ENCODE measurements at regions not wholly inside any gene's neighbourhood (a gene's known extent, or its start where the extent isn't known, plus 50 kb on each side); places are given as distances from the start of the nearest gene placed in this dataset.

DNA sequence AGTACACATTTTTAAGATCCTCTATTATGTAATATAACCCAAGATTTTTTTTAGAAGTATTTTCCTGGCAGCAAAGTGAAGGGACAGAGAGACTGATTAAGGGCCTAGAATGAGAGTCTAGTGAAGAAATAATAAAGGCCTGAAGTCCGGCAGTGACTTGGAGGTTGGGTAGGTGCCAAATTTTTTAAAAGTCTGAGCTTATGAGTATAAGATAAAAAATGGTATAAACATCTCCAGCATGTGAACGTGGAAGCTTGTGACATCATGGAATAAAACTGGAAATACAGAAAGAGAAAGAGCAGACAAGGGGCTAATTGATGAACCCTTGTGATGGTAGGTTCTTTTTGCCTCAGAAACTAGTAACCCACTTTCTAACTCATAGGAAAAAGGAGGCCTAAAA is 174.6 kb downstream of the SUCLA2 start:
- DNase-seq (ENCODE audit: low read depth) = no peak

DNA sequence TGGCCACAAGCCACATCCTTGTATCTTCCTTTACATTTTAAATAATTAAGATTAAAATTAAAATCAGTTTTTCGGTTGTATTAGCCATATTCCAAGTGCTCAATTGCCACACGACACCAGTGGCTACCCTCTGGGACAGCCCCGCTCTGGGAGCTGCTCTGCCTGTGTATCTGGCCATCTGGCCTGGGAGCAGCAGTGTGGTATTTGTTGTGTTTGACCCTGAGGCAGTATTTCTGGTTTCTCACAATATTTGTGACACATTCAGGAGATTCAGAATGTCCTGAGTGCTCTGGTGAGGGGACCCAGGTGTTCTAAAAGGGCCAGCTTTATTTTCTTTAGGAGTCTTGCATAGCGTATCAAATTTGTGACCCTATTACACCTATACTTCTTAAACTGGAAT is 179.0 kb downstream of the SUCLA2 start:
- DNase-seq (ENCODE audit: low read depth) = no peak

DNA sequence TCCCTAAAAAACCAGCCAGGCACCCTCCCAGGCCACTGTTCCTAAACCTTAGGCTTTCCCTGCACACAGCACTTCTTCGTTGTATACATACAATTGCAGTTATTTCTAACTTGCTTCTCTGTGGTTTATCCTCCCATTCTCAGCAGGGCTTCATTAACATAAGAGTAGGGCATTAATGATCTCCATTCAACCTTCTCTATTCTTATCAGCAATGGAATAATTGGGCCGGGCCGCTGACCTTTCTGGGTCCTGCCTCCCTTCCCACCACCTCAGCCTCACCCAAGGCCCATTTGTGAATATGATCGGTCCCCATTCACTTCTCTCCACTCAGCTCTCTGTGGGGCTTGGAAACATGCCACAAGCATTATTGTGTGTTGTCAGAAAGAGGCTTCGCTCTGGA is 184.2 kb downstream of the SUCLA2 start:
- DNase-seq (ENCODE audit: low read depth) = no peak

DNA sequence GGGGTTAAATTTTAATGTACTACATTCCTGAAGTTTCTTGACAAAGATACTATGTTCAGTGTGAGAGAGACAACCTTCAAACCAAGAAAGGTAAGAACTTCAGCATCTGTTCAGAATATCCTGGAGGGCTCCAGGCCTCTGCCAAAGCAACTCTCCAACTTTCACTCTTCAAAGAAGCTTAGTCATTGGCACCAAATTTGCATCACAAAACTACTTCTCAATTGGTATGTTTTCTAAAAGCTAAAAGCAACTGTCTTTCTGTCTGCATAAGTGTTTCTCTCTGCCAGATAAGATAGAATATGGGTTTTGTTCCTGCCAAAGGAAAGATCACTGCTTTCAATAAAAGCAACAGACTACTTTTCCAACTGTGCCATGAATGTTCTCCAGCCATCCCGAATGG is 187.4 kb downstream of the SUCLA2 start:
- DNase-seq (ENCODE audit: low read depth) = no peak

DNA sequence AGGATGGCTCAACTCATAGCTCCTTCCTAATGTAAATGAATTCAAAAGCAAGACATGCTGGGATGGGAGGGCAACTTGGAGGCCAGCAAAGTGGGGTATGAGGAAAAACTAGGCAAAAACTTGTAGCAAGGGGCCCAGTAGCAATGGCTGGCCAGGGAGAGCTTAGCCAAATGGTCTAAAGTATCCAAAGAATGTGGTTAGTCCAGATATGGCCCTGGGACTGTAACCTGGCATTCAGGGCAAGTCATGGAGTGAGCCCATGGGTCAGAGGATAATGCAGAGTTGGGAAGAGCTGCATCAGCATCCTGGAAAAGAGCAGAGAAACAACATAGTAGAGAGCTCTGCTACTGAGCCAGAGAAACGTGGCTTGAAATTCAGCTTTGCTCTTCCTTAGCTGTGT is 191.7 kb downstream of the SUCLA2 start:
- no peak for DNase-seq (ENCODE audit: low read depth)

DNA sequence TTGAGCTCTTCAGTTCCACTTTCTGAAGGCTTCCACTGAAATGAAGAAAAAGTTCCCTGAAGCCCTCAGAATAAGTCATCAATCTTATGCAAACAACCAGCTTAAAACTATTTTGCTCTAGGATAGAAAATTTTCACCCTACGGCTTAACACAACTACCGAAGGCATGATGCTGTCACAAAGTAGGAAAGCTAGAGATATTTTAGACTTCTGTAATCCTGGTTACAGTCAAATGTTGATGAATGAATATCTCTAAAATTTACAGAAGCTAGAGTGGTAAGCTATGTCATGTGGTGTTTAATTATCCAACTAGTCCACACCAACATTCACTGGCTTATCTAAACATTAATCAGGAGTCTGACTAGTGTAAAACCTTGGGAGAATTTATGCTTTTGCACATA is 197.9 kb downstream of the SUCLA2 start:
- DNase-seq (ENCODE audit: low read depth) = peak; percentile 45

DNA sequence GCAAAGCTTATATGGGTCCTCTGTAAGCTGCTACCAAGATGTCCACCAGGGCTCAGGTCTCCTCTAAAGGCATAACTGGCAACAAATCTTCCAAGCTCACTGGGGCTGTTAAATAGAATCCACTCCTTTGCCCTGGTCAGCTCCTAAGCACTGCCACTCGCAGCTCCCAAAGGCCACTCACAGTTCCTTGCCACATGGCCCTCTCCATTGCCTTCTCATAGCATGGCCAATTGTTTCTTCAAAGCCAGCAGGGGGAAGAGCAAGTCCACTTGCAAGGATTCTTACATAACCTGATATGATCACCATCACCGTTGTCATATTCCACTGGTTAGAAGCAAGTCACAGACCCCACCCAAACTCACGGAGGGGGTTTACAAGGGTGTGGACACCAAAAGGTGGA is 199.5 kb downstream of the SUCLA2 start:
- no peak for DNase-seq (ENCODE audit: low read depth)

DNA sequence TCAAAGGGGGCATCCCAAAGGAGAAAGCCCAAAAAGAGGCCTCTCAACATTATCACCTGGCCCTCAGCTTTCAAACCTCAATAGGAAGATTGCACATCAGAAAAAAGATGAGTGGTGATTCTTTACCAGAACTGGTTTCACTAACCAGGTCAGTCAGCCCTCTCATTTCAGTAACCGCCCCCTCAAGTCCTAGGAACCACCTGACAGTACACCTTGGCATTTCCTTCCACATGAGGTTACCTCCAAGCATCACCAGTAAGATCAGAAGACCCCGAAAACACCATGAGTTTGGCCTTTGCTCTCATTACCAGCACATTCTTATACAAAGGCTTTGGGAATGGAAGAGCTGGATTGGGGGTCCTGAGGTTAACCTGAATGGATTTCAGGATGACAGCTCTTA is 200.5 kb downstream of the SUCLA2 start:
- DNase-seq (ENCODE audit: low read depth) = no peak

DNA sequence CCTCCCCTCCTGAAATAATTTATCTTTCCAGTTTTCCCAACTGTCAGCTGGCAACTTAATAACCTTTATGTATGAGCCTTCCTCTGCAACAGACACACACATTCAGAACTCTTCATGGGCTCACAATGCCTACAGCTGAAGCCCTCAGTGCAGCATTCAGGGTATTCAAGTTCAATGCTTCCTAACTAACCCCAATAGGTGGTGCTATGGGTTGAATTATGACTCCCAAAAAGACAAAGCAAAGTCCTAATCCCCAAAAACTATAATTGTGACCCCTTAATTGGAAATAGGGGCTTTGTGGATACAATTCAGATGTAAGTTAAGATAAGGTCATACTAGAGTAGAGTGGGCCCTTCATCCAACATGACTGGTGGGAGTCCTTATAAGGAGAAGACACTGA is 202.2 kb downstream of the SUCLA2 start:
- DNase-seq (ENCODE audit: low read depth) = peak; percentile 33

DNA sequence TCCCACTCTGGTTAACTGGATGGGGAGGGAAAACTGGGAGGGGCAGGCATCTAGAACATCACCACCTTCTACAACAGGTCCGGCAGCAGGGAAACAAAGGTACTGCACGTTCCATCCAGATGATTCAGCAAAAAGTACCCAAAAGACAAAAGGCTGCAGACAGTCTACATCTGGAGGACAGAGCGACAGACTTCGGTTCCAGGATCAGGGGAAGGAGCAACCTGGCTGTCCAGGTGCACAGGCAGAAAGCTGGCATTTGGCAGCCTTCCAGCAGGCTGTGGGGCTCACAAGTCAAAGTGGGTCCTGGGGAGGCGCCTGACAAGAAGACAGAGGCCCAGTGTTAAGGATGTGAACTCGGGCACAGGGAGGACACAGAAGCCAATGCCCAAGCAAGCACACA is 202.9 kb downstream of the SUCLA2 start:
- no peak for DNase-seq (ENCODE audit: low read depth)

DNA sequence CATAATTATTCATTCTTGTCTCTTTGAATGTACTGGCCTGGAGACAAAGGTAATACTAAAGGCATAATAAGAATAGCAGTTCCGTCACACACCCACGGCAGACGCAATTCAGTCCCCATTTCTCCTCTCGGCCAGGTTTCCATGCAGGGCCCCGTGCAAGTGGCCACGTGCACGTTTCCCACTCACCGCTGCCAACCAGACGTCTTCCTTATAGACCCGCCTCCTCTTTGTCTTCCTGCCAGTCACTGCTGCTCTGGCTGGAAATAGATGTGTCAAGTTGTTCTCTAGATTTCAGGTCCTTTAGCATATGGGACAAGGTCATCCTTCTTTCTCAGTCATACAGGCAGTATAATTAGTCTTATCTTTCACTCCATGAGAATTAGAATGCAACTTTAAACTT is 204.3 kb downstream of the SUCLA2 start:
- DNase-seq (ENCODE audit: low read depth) = no peak

DNA sequence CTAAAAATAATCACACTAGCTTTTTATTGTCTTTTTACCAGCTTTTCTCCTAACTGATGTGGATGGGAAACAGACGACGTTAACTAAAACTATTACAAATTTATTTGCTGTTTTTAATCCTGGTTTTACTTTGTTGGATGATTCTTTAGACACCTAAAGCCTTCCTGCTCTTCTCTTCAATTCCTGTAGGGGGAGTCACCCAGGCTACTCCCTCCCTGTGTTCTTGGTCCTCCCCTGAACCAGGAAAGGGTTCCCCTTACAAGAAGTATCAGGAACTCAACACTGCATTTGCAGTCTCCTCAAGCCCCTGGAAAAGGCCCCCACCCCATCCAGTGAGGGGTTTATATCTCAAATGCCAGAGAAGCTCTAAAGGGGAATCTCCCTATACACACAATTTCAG is 206.1 kb downstream of the SUCLA2 start:
- peak; percentile 1 for DNase-seq (ENCODE audit: low read depth)

DNA sequence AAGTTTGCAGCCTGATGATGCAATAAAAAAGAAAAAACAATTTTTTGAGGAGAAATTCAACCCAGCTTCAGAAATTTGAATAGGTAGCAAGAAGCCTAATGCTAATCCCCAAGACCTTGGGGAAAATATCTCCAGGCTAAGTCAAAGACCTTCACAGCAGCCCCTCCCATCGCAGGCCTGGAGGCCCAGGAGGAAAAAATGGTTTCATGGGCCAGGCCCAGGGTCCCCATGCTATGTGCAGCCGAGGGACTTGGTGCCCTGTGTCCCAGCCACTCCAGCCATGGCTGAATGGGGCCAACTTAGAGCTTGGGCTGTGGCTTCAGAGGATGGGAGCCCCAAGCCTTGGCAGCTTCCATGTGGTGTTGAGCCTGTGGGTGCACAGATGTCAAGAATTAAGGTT is 210.3 kb downstream of the SUCLA2 start:
- no peak for DNase-seq (ENCODE audit: low read depth)

DNA sequence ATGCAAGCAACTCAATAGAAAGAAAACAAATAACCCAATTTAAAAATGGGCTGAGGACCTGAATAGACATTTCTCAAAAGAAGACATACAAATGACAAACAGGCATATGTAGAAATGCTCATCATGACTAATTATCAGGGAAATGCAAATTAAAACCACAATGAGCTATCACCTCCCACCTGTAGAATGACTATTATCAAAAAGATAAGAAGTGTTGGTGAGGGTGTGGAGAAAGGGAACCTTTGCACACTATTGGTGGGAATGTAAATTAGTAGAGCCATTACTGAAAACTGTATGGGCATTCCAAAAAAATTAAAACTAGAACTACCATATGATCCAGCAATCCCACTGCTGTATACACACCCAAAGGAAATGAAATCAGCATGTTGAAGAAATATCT is 212.2 kb downstream of the SUCLA2 start:
- DNase-seq (ENCODE audit: low read depth) = no peak

DNA sequence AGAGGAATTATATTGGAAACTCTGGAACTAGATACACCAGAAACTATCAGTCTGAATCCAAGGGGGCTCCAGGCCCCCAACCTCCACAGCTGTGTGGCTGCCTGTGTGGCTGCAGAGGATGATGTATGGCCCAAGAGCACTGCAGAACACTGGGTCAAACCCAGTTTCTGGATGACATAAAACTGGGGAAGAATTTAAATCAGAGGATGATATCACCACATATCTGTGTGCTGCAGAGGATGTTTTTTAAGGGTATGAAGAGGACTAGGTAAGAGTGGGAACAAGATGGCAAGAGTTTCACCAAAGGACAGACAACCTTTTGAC is 226.4 kb downstream of the SUCLA2 start:
- no peak for DNase-seq (ENCODE audit: low read depth)

DNA sequence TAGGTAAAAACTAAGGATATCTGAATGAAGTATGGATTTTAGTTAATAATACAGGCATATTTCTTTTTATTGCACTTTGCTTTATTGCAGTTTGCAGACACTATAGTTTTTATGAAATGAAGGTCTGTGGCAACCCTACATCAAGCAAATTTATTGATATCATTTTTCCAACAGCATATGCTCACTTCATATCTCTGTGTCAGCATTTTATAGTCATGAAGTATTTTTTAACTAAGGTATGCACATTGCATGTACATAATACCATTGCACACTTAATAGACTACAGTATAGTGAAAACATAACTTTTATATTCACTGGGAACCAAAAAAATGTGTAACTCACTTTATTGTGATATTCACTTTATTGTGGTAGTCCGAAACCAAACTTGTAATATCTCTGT is 236.3 kb downstream of the SUCLA2 start:
- DNase-seq (ENCODE audit: low read depth) = no peak

DNA sequence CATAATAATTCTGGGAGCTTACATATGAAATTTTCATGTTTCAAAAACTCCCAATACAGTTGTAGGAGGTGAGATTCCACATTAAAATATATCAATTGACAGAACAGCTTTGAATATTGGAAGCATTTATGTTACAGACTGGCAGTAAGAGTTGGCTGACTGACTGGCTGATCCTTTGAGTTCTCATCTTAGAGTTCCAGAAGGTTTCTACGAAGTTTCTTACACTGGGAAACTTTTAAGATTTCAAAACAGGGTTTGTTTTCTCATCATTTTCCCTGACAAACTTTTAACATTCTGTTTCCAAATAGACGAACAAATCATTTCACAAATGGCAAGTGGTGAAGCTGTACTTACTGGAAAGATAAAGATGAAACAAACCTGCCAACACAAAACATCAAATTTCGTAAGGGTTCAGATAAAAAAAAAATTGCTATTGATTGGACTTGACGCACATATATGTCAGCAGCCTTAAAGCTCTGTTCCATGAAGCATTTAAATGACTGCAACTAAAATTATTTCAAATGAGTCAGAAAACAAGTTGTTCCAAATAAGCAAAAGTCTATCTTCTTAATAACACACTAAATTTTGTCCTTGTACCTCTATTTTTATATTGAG is 243.5 kb downstream of the SUCLA2 start:
- DNase-seq (ENCODE audit: low read depth) = no peak

DNA sequence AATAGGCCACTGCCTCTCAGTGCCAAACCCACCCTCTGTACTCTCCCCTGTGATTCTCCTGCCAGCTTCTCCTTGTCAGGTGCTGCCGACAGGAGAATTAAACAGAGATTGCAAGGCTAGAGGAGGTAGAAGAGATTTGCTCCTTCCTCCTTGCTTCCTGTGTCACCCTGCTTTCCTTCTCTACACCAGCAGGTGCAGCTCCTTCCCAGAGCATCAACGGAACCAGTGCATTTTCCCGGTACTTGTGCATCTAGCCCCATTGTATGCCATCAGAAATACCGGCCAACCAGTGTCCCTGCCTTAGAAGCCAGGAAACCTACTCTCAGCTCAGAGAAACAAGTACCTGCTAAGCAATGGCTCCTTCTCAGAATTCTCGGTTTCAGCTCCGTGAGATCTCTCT is 253.2 kb downstream of the SUCLA2 start:
- no peak for DNase-seq (ENCODE audit: low read depth)

DNA sequence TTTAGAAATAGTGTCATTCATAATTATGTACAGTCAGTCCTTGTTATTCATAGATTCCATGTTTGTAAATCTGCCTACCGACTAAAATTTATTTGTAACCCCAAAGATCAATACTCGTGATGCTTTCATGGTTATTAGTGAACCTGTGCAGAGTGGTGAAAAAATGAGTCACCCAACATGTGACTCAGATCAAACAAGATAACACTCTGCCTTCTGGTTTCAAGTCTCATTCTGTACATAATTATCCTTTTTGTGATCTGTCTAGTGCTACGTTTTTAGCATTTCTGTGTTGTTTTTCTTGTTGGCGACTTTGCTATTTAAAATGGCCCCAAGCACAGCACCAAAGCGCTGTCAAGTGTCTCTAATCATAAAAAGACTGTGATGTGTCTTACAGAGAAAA is 274.7 kb downstream of the SUCLA2 start:
- DNase-seq (ENCODE audit: low read depth) = no peak

DNA sequence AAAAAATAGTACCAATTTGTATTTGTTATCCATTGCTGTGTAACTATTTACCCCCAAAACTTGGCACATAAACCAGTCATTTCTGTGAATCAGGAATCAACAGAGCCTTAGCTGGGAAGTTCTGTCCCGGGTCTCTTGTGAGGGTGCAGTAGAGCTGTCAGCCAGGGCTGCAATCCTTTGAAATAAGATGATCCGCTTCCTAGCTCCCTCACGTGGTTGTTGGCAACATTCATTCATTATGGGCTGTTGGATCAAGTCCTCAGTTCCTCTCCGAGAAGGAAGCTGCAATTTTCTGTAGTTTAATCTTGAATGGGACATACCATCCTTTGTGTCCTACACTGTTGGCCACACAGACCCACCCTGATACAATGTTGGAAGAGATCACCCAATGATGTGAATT is 277.2 kb downstream of the SUCLA2 start:
- DNase-seq (ENCODE audit: low read depth) = no peak

DNA sequence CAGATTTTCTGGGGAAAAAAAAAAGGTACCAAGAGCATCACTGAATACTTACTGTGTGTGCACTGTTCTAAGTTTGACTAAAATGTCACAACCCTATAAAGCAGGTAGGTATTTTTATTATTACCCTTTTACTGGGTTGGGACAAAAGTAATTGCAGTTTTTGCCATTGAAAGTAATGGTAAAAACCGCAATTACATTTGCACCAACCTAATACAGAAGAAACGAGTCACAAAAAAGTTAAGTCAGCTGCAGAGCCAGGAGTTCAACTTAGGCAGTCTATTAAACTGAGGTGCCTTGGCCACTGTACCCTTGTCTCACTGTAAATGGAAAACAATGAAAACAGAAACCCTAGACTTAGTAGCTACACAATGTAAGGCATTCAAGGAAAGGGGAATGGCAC is 281.9 kb downstream of the SUCLA2 start:
- DNase-seq (ENCODE audit: low read depth) = no peak

DNA sequence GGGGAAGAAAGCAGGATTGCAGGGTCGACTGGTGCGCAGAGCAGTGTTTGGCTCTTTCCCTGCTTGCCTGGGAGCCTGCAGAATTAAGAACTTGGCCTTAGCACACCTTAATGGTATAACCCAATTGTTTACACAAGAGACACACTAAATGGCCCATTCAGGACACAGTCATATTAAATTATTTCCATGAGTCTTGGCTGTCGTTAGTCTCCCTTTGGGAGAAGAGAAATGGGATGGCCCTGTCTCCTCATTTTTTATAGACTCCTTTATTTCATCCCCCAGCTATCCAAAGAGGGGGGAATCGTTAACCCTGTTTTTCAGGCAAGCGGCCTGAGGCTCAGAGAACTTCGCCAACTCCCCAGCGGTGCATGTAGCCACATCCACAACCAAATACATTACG is 282.5 kb downstream of the SUCLA2 start:
- no peak for DNase-seq (ENCODE audit: low read depth)

DNA sequence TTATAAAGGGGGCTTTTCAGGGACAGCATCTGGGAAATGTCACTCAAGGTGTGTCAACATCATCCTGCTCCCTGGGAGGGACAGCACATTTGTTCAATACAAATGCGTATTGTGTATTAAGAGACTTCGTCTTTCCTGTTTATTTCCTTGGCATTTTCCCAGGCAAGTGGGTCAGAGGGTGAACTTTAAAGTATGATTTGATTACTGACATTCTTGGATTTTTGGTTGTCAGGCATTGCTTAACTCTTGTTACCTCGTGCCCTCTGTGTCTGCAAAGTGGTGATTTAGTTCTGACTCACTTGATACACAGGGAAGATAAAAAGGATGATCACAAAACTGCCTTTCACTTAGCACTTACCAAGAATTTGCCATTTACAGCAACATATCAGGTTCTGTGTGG is 292.7 kb downstream of the SUCLA2 start:
- DNase-seq (ENCODE audit: low read depth) = peak; percentile 7

DNA sequence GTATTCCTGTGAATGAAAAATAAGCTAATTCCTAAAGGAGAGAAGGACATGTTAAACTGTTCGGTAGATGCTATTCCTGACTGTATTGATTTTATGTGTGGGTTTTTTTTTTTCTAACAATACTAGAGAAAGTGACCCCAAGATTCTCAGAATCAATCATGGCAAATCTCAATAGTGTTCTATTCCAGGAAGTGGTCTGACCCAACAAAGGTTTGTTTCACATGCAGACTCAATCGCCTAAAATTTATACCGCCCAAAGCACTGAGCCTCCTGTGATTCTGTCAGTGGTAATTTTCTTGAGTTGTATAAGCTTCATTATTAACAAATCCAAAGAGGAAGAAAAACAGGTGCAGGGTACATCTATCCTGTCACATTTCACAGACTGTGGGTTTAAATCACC is 293.7 kb downstream of the SUCLA2 start:
- DNase-seq (ENCODE audit: low read depth) = no peak

DNA sequence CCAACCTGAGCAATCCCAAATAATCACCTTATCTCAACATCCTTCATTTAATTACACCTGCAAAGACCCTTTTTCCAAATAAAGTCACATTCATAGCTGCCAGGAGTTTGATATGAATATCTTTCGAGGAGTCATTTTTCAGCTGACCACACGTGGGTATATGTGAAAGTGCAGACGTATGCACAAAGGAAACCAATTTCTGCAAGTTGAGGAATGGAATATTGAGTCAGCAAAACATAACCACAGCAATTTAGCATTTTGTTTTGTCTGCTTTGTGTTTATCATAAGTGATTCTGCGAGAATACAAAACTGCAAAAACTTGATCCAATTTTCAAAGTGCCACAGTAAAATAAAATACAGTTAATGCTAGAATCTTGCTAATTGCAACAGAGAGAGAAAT is 295.9 kb downstream of the SUCLA2 start:
- DNase-seq (ENCODE audit: low read depth) = no peak
